ENCODE measurements at regions not wholly inside any gene's neighbourhood (a gene's known extent, or its start where the extent isn't known, plus 50 kb on each side); places are given as distances from the start of the nearest gene placed in this dataset.
"Not testable (repeated sequence)": the region's sequence is repeated elsewhere in the genome, so short reads cannot be mapped to it uniquely, and the experiment has no call there.

DNA sequence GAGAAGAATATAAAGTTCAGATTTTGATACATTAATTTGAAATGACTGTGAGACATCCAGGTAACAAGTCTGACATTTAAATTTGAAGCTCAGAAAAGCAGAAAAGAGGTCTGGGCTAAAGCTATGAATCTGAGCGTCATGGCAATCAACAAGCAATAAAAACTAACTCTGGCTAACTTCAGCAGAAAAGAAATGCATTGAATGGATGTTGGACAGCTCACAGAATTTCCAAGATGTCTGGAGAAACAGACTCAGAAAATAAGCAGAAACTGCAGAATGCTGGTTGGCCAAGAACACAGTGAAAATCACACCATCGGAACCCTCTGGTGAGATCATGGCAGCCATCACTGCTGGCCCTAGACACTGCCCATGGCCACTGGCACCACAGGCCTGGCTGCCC lies 366.6 kb downstream of the METTL4 start:
- H3K27ac Mint-ChIP-seq: no peak overlapping the region
- no peak overlapping the region for H3K4me3 Mint-ChIP-seq
- H3K27me3 Mint-ChIP-seq: peaks cover 9% of the 10 kb centered on the region
- H3K9me3 Mint-ChIP-seq: no peaks in the 10 kb centered on the region
- no peaks in the 10 kb centered on the region for H3K36me3 Mint-ChIP-seq (ENCODE audit: low read depth)
- H3K4me1 Mint-ChIP-seq (ENCODE audit: low read depth): no peaks in the 10 kb centered on the region

- Mint-ChIP-seq H3K27ac (no peak overlapping the region), H3K4me1 (ENCODE audit: low read depth) (no peaks in the 10 kb centered on the region), H3K27me3 (peaks cover 5% of the 10 kb centered on the region), H3K9me3 (no peaks in the 10 kb centered on the region), H3K4me3 (no peak overlapping the region), H3K36me3 (ENCODE audit: low read depth) (no peaks in the 10 kb centered on the region)
Measured at GRCh38 chr18:2207294-2207693, 364.0 kb downstream of the METTL4 start.

DNA sequence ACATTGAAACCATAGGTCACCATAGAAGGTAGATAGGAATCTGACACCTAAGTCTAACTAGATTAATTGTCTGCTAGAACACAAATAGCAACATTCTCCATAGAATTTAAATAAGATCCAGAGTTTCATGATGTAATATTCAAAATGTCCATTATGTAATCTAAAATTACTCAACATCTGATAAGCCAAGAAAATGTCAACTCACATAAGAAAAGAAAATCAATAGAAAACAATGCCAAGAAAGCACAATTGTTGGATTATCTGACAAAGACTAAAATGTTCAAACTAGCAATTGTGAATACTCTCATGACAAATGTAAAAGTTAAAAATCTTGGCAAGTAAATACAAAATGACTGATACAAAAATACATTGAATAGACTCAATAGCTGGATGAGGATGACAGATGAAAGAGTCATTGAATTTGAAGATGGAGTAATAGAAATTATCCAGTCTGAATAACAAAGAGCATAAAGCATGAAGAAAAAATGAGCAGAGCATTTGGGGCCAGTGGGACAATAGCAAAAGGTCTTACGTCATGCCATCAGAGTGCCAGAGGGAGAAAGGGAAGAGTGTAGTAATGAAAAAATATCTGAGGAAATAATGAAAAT lies 358.6 kb downstream of the METTL4 start:
- Mint-ChIP-seq H3K9me3 (no peaks in the 10 kb centered on the region), H3K36me3 (ENCODE audit: low read depth) (no peaks in the 10 kb centered on the region), H3K4me1 (ENCODE audit: low read depth) (no peaks in the 10 kb centered on the region), H3K4me3 (no peak overlapping the region), H3K27me3 (peaks cover 17% of the 10 kb centered on the region), H3K27ac (no peak overlapping the region)

- H3K9me3 Mint-ChIP-seq: no peaks in the 10 kb centered on the region
- no peak overlapping the region for H3K27ac Mint-ChIP-seq
- H3K4me3 Mint-ChIP-seq: no peak overlapping the region
- no peaks in the 10 kb centered on the region for H3K36me3 Mint-ChIP-seq (ENCODE audit: low read depth)
- no peaks in the 10 kb centered on the region for H3K4me1 Mint-ChIP-seq (ENCODE audit: low read depth)
- H3K27me3 Mint-ChIP-seq: peaks cover 21% of the 10 kb centered on the region
Measured at GRCh38 chr18:2213905-2214304, 357.4 kb downstream of the METTL4 start.

- Mint-ChIP-seq H3K27ac (no peak overlapping the region), H3K4me3 (no peak overlapping the region), H3K9me3 (no peaks in the 10 kb centered on the region), H3K36me3 (ENCODE audit: low read depth) (no peaks in the 10 kb centered on the region), H3K4me1 (ENCODE audit: low read depth) (no peaks in the 10 kb centered on the region), H3K27me3 (peaks cover 27% of the 10 kb centered on the region)
Measured at GRCh38 chr18:2217356-2217755, 353.9 kb downstream of the METTL4 start.

DNA sequence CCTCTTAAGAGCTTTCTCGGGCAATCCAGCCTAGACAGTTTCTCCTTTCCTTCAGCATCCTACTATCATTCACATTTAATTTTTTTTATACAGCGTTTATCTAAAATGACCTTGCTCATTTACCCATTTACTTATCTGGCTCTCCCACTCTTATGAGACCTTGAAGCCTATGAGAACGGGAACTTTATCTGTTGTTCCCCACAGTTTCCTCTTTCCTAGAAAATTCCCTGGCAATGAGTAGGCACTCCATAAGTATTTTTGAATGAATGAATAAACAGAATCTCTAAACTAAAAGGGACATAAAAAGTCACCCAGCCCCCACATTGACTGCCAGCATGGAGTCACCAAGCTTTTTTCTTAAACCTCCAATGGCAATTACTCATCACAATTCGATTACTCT lies 353.2 kb downstream of the METTL4 start:
- Mint-ChIP-seq H3K9me3 (no peaks in the 10 kb centered on the region), H3K4me1 (ENCODE audit: low read depth) (no peaks in the 10 kb centered on the region), H3K27ac (no peak overlapping the region), H3K36me3 (ENCODE audit: low read depth) (no peaks in the 10 kb centered on the region), H3K4me3 (no peak overlapping the region), H3K27me3 (peaks cover 27% of the 10 kb centered on the region)

GRCh38 chr18:2219706-2220105 lies 351.6 kb downstream of the METTL4 start:
- Mint-ChIP-seq H3K9me3 (no peaks in the 10 kb centered on the region), H3K27me3 (peaks cover 25% of the 10 kb centered on the region), H3K4me3 (no peak overlapping the region), H3K36me3 (ENCODE audit: low read depth) (no peaks in the 10 kb centered on the region), H3K4me1 (ENCODE audit: low read depth) (no peaks in the 10 kb centered on the region), H3K27ac (no peak overlapping the region)

- Mint-ChIP-seq H3K27ac (no peak overlapping the region), H3K9me3 (no peaks in the 10 kb centered on the region), H3K27me3 (peaks cover 21% of the 10 kb centered on the region), H3K36me3 (ENCODE audit: low read depth) (no peaks in the 10 kb centered on the region), H3K4me3 (no peak overlapping the region), H3K4me1 (ENCODE audit: low read depth) (no peaks in the 10 kb centered on the region)
Measured at GRCh38 chr18:2222270-2223185, 348.8 kb downstream of the METTL4 start.

- H3K4me1 Mint-ChIP-seq (ENCODE audit: low read depth): no peaks in the 10 kb centered on the region
- no peak overlapping the region for H3K27ac Mint-ChIP-seq
- peaks cover 16% of the 10 kb centered on the region for H3K27me3 Mint-ChIP-seq
- no peak overlapping the region for H3K4me3 Mint-ChIP-seq
- H3K9me3 Mint-ChIP-seq: no peaks in the 10 kb centered on the region
- no peaks in the 10 kb centered on the region for H3K36me3 Mint-ChIP-seq (ENCODE audit: low read depth)
Measured at GRCh38 chr18:2223449-2223848, 347.9 kb downstream of the METTL4 start.

- Mint-ChIP-seq H3K27me3 (peaks cover 12% of the 10 kb centered on the region), H3K27ac (no peak overlapping the region), H3K36me3 (ENCODE audit: low read depth) (no peaks in the 10 kb centered on the region), H3K4me1 (ENCODE audit: low read depth) (no peaks in the 10 kb centered on the region), H3K4me3 (no peak overlapping the region), H3K9me3 (no peaks in the 10 kb centered on the region)
Measured at GRCh38 chr18:2223849-2224248, 347.5 kb downstream of the METTL4 start.

GRCh38 chr18:2236232-2236631 lies 335.1 kb downstream of the METTL4 start:
- H3K36me3 Mint-ChIP-seq (ENCODE audit: low read depth): no peaks in the 10 kb centered on the region
- no peak overlapping the region for H3K27ac Mint-ChIP-seq
- H3K27me3 Mint-ChIP-seq: peaks cover 19% of the 10 kb centered on the region
- no peaks in the 10 kb centered on the region for H3K9me3 Mint-ChIP-seq
- H3K4me3 Mint-ChIP-seq: no peak overlapping the region
- H3K4me1 Mint-ChIP-seq (ENCODE audit: low read depth): no peaks in the 10 kb centered on the region

GRCh38 chr18:2237706-2238105 lies 333.6 kb downstream of the METTL4 start:
- H3K27me3 Mint-ChIP-seq: peaks cover 19% of the 10 kb centered on the region
- no peaks in the 10 kb centered on the region for H3K36me3 Mint-ChIP-seq (ENCODE audit: low read depth)
- no peaks in the 10 kb centered on the region for H3K9me3 Mint-ChIP-seq
- no peaks in the 10 kb centered on the region for H3K4me1 Mint-ChIP-seq (ENCODE audit: low read depth)
- H3K4me3 Mint-ChIP-seq: no peak overlapping the region
- H3K27ac Mint-ChIP-seq: no peak overlapping the region

DNA sequence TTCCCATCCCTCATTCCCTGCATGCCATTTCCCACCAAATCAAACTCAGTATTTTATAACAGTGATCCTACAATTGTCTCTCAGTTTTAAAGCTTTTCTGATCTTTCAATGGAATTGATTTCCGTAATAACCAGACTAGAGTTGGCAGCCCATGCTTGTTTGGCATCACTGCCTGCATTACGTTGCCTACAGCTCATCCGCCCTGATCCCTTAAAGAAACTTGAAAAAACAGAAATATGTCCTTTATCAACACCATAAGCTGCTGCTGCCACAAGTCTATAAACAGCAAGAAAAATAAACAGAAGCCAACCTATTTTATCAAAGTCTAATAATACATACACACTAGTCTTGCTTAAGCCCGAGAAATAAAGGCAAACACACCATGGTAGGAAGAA lies 331.0 kb downstream of the METTL4 start:
- no peak overlapping the region for H3K4me3 Mint-ChIP-seq
- H3K9me3 Mint-ChIP-seq: no peaks in the 10 kb centered on the region
- no peaks in the 10 kb centered on the region for H3K4me1 Mint-ChIP-seq (ENCODE audit: low read depth)
- H3K27ac Mint-ChIP-seq: no peak overlapping the region
- H3K36me3 Mint-ChIP-seq (ENCODE audit: low read depth): no peaks in the 10 kb centered on the region
- peaks cover 19% of the 10 kb centered on the region for H3K27me3 Mint-ChIP-seq

DNA sequence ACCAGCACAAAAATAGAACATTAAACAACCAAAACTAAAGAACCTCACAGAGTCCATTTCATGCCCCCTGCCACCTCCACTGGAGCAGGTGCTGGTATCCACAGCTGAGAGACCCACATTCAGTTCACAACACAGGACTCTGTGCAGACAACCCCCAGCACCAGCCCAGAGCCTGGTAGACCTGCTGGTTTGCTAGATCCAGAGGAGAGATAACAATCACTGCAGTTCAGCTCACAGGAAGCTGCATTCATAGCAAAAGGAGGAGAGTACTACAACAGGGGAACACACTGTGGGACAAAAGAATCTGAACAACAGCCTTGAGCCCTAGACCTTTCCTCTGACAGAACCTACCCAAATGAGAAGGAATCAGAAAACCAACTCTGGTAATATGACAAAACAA lies 326.7 kb downstream of the METTL4 start:
- Mint-ChIP-seq H3K4me3 (no peak overlapping the region), H3K9me3 (no peaks in the 10 kb centered on the region), H3K27ac (no peak overlapping the region), H3K36me3 (ENCODE audit: low read depth) (no peaks in the 10 kb centered on the region), H3K4me1 (ENCODE audit: low read depth) (no peaks in the 10 kb centered on the region), H3K27me3 (peaks cover 7% of the 10 kb centered on the region)

DNA sequence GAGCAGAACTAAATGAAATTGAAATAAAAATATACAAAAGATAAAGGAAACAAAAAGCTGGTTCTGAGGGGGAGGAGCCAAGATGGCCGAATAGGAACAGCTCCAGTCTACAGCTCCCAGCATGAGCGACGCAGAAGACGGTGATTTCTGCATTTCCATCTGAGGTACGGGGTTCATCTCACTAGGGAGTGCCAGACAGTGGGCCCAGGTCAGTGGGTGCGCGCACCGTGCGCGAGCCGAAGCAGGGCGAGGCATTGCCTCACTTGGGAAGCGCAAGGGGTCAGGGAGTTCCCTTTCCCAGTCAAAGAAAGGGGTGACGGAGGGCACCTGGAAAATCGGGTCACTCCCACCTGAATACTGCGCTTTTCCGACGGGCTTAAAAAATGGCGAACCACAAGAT lies 324.2 kb downstream of the METTL4 start:
- H3K9me3 Mint-ChIP-seq; H3K36me3 Mint-ChIP-seq (ENCODE audit: low read depth): not testable (repeated sequence)

GRCh38 chr18:2254977-2255376 lies 316.3 kb downstream of the METTL4 start:
- no peak overlapping the region for H3K4me3 Mint-ChIP-seq
- H3K36me3 Mint-ChIP-seq (ENCODE audit: low read depth): no peaks in the 10 kb centered on the region
- no peaks in the 10 kb centered on the region for H3K27me3 Mint-ChIP-seq
- H3K27ac Mint-ChIP-seq: no peak overlapping the region
- no peaks in the 10 kb centered on the region for H3K4me1 Mint-ChIP-seq (ENCODE audit: low read depth)
- H3K9me3 Mint-ChIP-seq: no peaks in the 10 kb centered on the region

More for the DNA sequence above, 324.2 kb downstream of the METTL4 start:
- H3K27me3 Mint-ChIP-seq; H3K4me3 Mint-ChIP-seq; H3K4me1 Mint-ChIP-seq (ENCODE audit: low read depth); H3K27ac Mint-ChIP-seq: not testable (repeated sequence)
